HEK293 (cell line): ENCODE measurements at regions not wholly inside any gene's neighbourhood (a gene's known extent, or its start where the extent isn't known, plus 50 kb on each side); places are given as distances from the start of the nearest gene placed in this dataset.

Experiments used
- CTCF ChIA-PET: fragments of 350-600 bp; formaldehyde crosslinking; extraction: SDS; loops from one replicate; lab custom pipeline; 2021; ENCODE audit warnings: antibody characterized with exemption; lab: Yijun Ruan, JAX
- POLR2A ChIA-PET: fragments of 300-600 bp; formaldehyde crosslinking; extraction: SDS; loops from one replicate; lab custom pipeline; 2020; ENCODE audit warnings: antibody characterized with exemption, inconsistent platforms; lab: Yijun Ruan, JAX
- H3K27ac ChIP-seq: fragments of 200-500 bp; sonication (Bioruptor generic); 2 replicates; pipeline ENCODE4 v1.5.1; 2014; ENCODE audit warnings: low read depth, low read length, control low read depth, inconsistent platforms; ENCODE audit errors: extremely low read depth
- H3K36me3 ChIP-seq, 2 experiments: fragments of 200-500 bp in 1 of 2; sonication (Bioruptor generic) in 1 of 2; 1 replicate in 1 of 2; 2 replicates in 1 of 2; pipeline ENCODE4 v1.5.1; 2014 to 2017; ENCODE audit warnings: inconsistent platforms in 2 of 2, low read length in 2 of 2; ENCODE audit not compliant: control insufficient read depth in 2 of 2, insufficient read depth in 1 of 2
- H3K4me1 ChIP-seq: fragments of 200-500 bp; sonication (Bioruptor generic); 2 replicates; pipeline ENCODE4 v1.5.1; 2014; ENCODE audit warnings: mild to moderate bottlenecking, low read length, inconsistent platforms; ENCODE audit not compliant: control insufficient read depth, insufficient read depth
- H3K4me3 ChIP-seq: 2 replicates; pipeline ENCODE4 v1.5.1; 2011; ENCODE audit warnings: low read depth, mild to moderate bottlenecking, control low read depth, low read length, moderate library complexity
- H3K9me3 ChIP-seq: fragments of 200-500 bp; sonication (Bioruptor generic); 2 replicates; pipeline ENCODE4 v1.5.1; 2014; ENCODE audit warnings: low read depth, low read length, inconsistent platforms; ENCODE audit not compliant: control insufficient read depth, insufficient read depth
- EGR2 ChIP-seq: fragments of 450-650 bp; formaldehyde crosslinking; IDR thresholded peaks from 2 replicates; pipeline ENCODE4 v1.5.1; 2016; ENCODE audit warnings: low read depth, missing biosample characterization, missing genetic modification characterization
- KLF8 ChIP-seq: fragments of 450-650 bp; formaldehyde crosslinking; IDR thresholded peaks from 2 replicates; pipeline ENCODE4 v1.5.1; 2016; ENCODE audit warnings: missing biosample characterization, missing genetic modification characterization
- PBX3 ChIP-seq: sonication (generic); formaldehyde crosslinking; IDR thresholded peaks from 2 replicates; pipeline ENCODE4 v1.8.1; 2022; ENCODE audit warnings: mild to moderate bottlenecking, moderate library complexity, missing genetic modification reagents
- SP2 ChIP-seq: fragments of 450-650 bp; formaldehyde crosslinking; IDR thresholded peaks from 2 replicates; pipeline ENCODE4 v1.5.1; 2016; ENCODE audit warnings: missing biosample characterization, missing genetic modification characterization
- SP7 ChIP-seq: fragments of 450-650 bp; formaldehyde crosslinking; IDR thresholded peaks from 2 replicates; pipeline ENCODE4 v1.5.1; 2016; ENCODE audit warnings: missing biosample characterization, missing genetic modification characterization
- ZEB2 ChIP-seq: fragments of 450-650 bp; formaldehyde crosslinking; IDR thresholded peaks from 2 replicates; pipeline ENCODE4 v1.5.1; 2016; ENCODE audit warnings: missing biosample characterization, missing genetic modification characterization
- ZFP37 ChIP-seq: fragments of 450-650 bp; formaldehyde crosslinking; IDR thresholded peaks from 2 replicates; pipeline ENCODE4 v1.5.1; 2016; ENCODE audit warnings: missing biosample characterization, missing genetic modification characterization
- ZIC2 ChIP-seq: fragments of 450-650 bp; formaldehyde crosslinking; IDR thresholded peaks from 2 replicates; pipeline ENCODE4 v1.5.1; 2016; ENCODE audit warnings: missing biosample characterization, missing genetic modification characterization
- ZNF148 ChIP-seq: fragments of 450-650 bp; formaldehyde crosslinking; IDR thresholded peaks from 2 replicates; pipeline ENCODE4 v1.5.0; 2017; ENCODE audit warnings: missing biosample characterization, missing genetic modification characterization, borderline replicate concordance
- ZNF16 ChIP-seq: fragments of 450-650 bp; formaldehyde crosslinking; IDR thresholded peaks from 2 replicates; pipeline ENCODE4 v1.5.1; 2016; ENCODE audit warnings: low read depth, missing biosample characterization, missing genetic modification characterization
- ZNF18 ChIP-seq: fragments of 450-650 bp; formaldehyde crosslinking; IDR thresholded peaks from 2 replicates; pipeline ENCODE4 v1.5.1; 2016; ENCODE audit warnings: missing biosample characterization, missing genetic modification characterization
- ZNF266 ChIP-seq: fragments of 450-650 bp; formaldehyde crosslinking; IDR thresholded peaks from 2 replicates; pipeline ENCODE4 v1.5.1; 2016; ENCODE audit warnings: missing biosample characterization, missing genetic modification characterization, low read depth
- ZNF366 ChIP-seq: fragments of 450-650 bp; formaldehyde crosslinking; conservative IDR thresholded peaks from 2 replicates; pipeline ENCODE4 v1.5.1; 2016; ENCODE audit warnings: missing biosample characterization, missing genetic modification characterization
- ZNF488 ChIP-seq: fragments of 450-650 bp; formaldehyde crosslinking; IDR thresholded peaks from 2 replicates; pipeline ENCODE4 v1.5.1; 2016; ENCODE audit warnings: missing biosample characterization, missing genetic modification characterization
- ZNF585B ChIP-seq: fragments of 450-650 bp; formaldehyde crosslinking; IDR thresholded peaks from 2 replicates; pipeline ENCODE4 v1.5.1; 2016; ENCODE audit warnings: missing biosample characterization, missing genetic modification characterization
- ZNF639 ChIP-seq: fragments of 450-650 bp; formaldehyde crosslinking; IDR thresholded peaks from 2 replicates; pipeline ENCODE4 v1.5.1; 2016; ENCODE audit warnings: missing biosample characterization, missing genetic modification characterization
- ZNF660 ChIP-seq: fragments of 450-650 bp; IDR thresholded peaks from 2 replicates; pipeline ENCODE4 v1.5.1; 2018; ENCODE audit warnings: missing biosample characterization, mild to moderate bottlenecking, missing genetic modification characterization
- ZNF747 ChIP-seq: fragments of 450-650 bp; formaldehyde crosslinking; IDR thresholded peaks from 2 replicates; pipeline ENCODE4 v1.5.1; 2016; ENCODE audit warnings: missing biosample characterization, missing genetic modification characterization
- ZNF785 ChIP-seq: fragments of 450-650 bp; formaldehyde crosslinking; IDR thresholded peaks from 2 replicates; pipeline ENCODE4 v1.5.1; 2016; ENCODE audit warnings: missing biosample characterization, missing genetic modification characterization
- ZSCAN23 ChIP-seq: fragments of 450-650 bp; formaldehyde crosslinking; IDR thresholded peaks from 2 replicates; pipeline ENCODE4 v1.5.1; 2016; ENCODE audit warnings: missing biosample characterization, missing genetic modification characterization
- ZSCAN5A ChIP-seq: fragments of 450-650 bp; formaldehyde crosslinking; IDR thresholded peaks from 2 replicates; pipeline ENCODE4 v1.5.1; 2016; ENCODE audit warnings: missing biosample characterization, missing genetic modification characterization
- ZXDB ChIP-seq: fragments of 450-650 bp; formaldehyde crosslinking; IDR thresholded peaks from 2 replicates; pipeline ENCODE4 v1.5.1; 2016; ENCODE audit warnings: missing biosample characterization, missing genetic modification characterization

GRCh38 chr15:91552555-91552954 is 301.0 kb upstream of the SLCO3A1 start:
- POLR2A ChIA-PET, result no interaction called here
- Histone ChIP-seq H3K36me3 (no peaks in the 10 kb centered on the region), H3K27ac (no peak overlapping the region), H3K4me1 (no peaks in the 10 kb centered on the region; the same call in 1 of the 2 replicates), H3K4me3 (no peak overlapping the region)
- TF ChIP-seq PBX3 (CRISPR knock-in tag) (no peak), ZNF660 (tag by site-specific recombination) (no peak), ZNF639 (tag by site-specific recombination) (no peak), ZNF16 (tag by site-specific recombination) (no peak), ZNF785 (tag by site-specific recombination) (no peak), ZNF585B (tag by site-specific recombination) (no peak), ZSCAN5A (tag by site-specific recombination) (no peak), SP2 (tag by site-specific recombination) (no peak), ZIC2 (tag by site-specific recombination) (no peak)
- TF ChIP-seq, all 188 proteins: peak for 0
- H3K9me3 ChIP-seq, result no peaks in the 10 kb centered on the region
- CTCF ChIA-PET, result no interaction called here

GRCh38 chr15:91553196-91553854 is 300.2 kb upstream of the SLCO3A1 start:
- no peak overlapping the region for H3K4me3 ChIP-seq
- no peak overlapping the region for H3K27ac ChIP-seq
- POLR2A ChIA-PET, result no interaction called here
- H3K9me3 ChIP-seq, result no peaks in the 10 kb centered on the region
- no peaks in the 10 kb centered on the region for H3K36me3 ChIP-seq
- TF ChIP-seq ZNF18 (tag by site-specific recombination) (no peak), ZIC2 (tag by site-specific recombination) (0 out of 2 replicates have a peak, but pooled peaks have one; percentile 9), EGR2 (tag by site-specific recombination) (0 out of 2 replicates have a peak, but pooled peaks have one; percentile 16)
- H3K4me1 ChIP-seq, result no peaks in the 10 kb centered on the region; the same call in 1 of the 2 replicates
- CTCF ChIA-PET, result interaction anchor here (1.2 kb wide), 1 partner anchor 14 kb away, joined by 3 read pairs; no protein-coding TSS in a partner anchor

- Histone ChIP-seq H3K36me3 (no peaks in the 10 kb centered on the region), H3K4me3 (no peak overlapping the region), H3K4me1 (no peaks in the 10 kb centered on the region; the same call in 1 of the 2 replicates), H3K9me3 (no peaks in the 10 kb centered on the region), H3K27ac (no peak overlapping the region)
- ChIA-PET CTCF (no interaction called here), POLR2A (no interaction called here)
- TF ChIP-seq SP7 (tag by site-specific recombination), result peak; percentile 26; the same call in 1 of the 2 replicates
- peak; percentile 55; the same call in 1 of the 2 replicates for TF ChIP-seq KLF8 (tag by site-specific recombination)
- TF ChIP-seq ZNF266 (tag by site-specific recombination), result no peak
- TF ChIP-seq ZNF747, result no peak
- TF ChIP-seq ZFP37 (tag by site-specific recombination), result 0 out of 2 replicates have a peak, but pooled peaks have one; percentile 24
- no peak for TF ChIP-seq ZNF488 (tag by site-specific recombination)
- TF ChIP-seq ZNF366 (tag by site-specific recombination), result 0 out of 2 replicates have a peak, but pooled peaks have one; percentile 26
- no peak for TF ChIP-seq ZSCAN23 (tag by site-specific recombination)
- TF ChIP-seq ZNF660 (tag by site-specific recombination), result 0 out of 2 replicates have a peak, but pooled peaks have one; percentile 52
- TF ChIP-seq ZEB2 (tag by site-specific recombination), result 0 out of 2 replicates have a peak, but pooled peaks have one; percentile 21
- no peak for TF ChIP-seq ZNF148
- TF ChIP-seq ZXDB (tag by site-specific recombination), result no peak
These were observed 298.2 kb upstream of the SLCO3A1 start for GRCh38 chr15:91555312-91555711.
